MM.1S (cell line): ENCODE measurements at regions not wholly inside any gene's neighbourhood (a gene's known extent, or its start where the extent isn't known, plus 50 kb on each side); places are given as distances from the start of the nearest gene placed in this dataset.

Experiments
- DNase-seq: peaks from one replicate; pipeline ENCODE4 v3.0.0-alpha.2; 2015
- H2AFZ ChIP-seq: fragments of 300-600 bp; sonication (generic); 2 replicates; pipeline ENCODE4 v1.6.0; 2016; ENCODE audit warnings: antibody characterized with exemption, low read length
- H3F3A ChIP-seq: fragments of 300-600 bp; sonication (generic); 2 replicates; pipeline ENCODE4 v1.6.1; 2016; ENCODE audit warnings: mild to moderate bottlenecking, antibody characterized with exemption, low read length, moderate library complexity, mixed read lengths; ENCODE audit not compliant: insufficient read depth
- H3K27ac ChIP-seq: fragments of 300-600 bp; sonication (generic); 2 replicates; pipeline ENCODE4 v1.5.1; 2016; ENCODE audit warnings: mild to moderate bottlenecking, low read length
- H3K27me3 ChIP-seq: fragments of 300-600 bp; sonication (generic); replicated peaks from 2 replicates; pipeline ENCODE4 v1.6.0; 2016; ENCODE audit warnings: low read length; ENCODE audit not compliant: insufficient read depth
- H3K36me3 ChIP-seq: fragments of 300-600 bp; sonication (generic); replicated peaks from 2 replicates; pipeline ENCODE4 v1.6.1; 2016; ENCODE audit warnings: mild to moderate bottlenecking, low read length, mixed read lengths; ENCODE audit not compliant: insufficient read depth
- H3K4me1 ChIP-seq: fragments of 300-600 bp; sonication (generic); 2 replicates; pipeline ENCODE4 v1.6.1; 2016; ENCODE audit warnings: low read length, mixed read lengths
- H3K4me2 ChIP-seq: fragments of 300-600 bp; sonication (generic); 2 replicates; pipeline ENCODE4 v1.6.0; 2016; ENCODE audit warnings: low read depth, low read length
- H3K4me3 ChIP-seq: fragments of 300-600 bp; sonication (generic); 2 replicates; pipeline ENCODE4 v1.5.1; 2016; ENCODE audit warnings: low read length, mixed read lengths
- H3K79me2 ChIP-seq: fragments of 300-600 bp; sonication (generic); 2 replicates; pipeline ENCODE4 v1.6.1; 2016; ENCODE audit warnings: mixed run types, low read length, mixed read lengths
- H3K9ac ChIP-seq: fragments of 300-600 bp; sonication (generic); 2 replicates; pipeline ENCODE4 v1.6.1; 2016; ENCODE audit warnings: low read length, mixed read lengths
- H3K9me2 ChIP-seq: fragments of 300-600 bp; sonication (generic); replicated peaks from 2 replicates; pipeline ENCODE4 v1.6.1; 2016; ENCODE audit warnings: mild to moderate bottlenecking, low read length, mixed read lengths; ENCODE audit not compliant: insufficient read depth
- H3K9me3 ChIP-seq: fragments of 300-600 bp; sonication (generic); replicated peaks from 2 replicates; pipeline ENCODE4 v1.6.1; 2016; ENCODE audit warnings: mild to moderate bottlenecking, low read length, mixed read lengths; ENCODE audit not compliant: insufficient read depth
- H4K20me1 ChIP-seq: fragments of 300-600 bp; sonication (generic); 2 replicates; pipeline ENCODE4 v1.6.1; 2016; ENCODE audit warnings: mild to moderate bottlenecking, low read length, moderate library complexity, mixed read lengths; ENCODE audit not compliant: insufficient read depth
- CTCF ChIP-seq: fragments of 300-600 bp; sonication (generic); IDR thresholded peaks from 2 replicates; pipeline ENCODE4 v1.5.1; 2016; ENCODE audit warnings: antibody characterized with exemption, low read length, mixed read lengths
- EZH2 ChIP-seq: fragments of 300-600 bp; sonication (generic); optimal IDR thresholded peaks from 2 replicates; pipeline ENCODE3; 2017; ENCODE audit warnings: low read depth, mild to moderate bottlenecking, antibody characterized with exemption, low read length, mixed read lengths
- EZH2phosphoT487 ChIP-seq: fragments of 300-600 bp; sonication (generic); IDR thresholded peaks from 2 replicates; pipeline ENCODE4 v1.6.1; 2018; ENCODE audit warnings: antibody characterized with exemption, low read length

GRCh38 chr10:20713420-20713819, 183.7 kb downstream of the NEBL start:
- H4K20me1 ChIP-seq: no peaks in the 10 kb centered on the region
- TF ChIP-seq CTCF: no peak
- no peak for TF ChIP-seq EZH2
- TF ChIP-seq EZH2phosphoT487: no peak

GRCh38 chr10:20712774-20713173, 184.3 kb downstream of the NEBL start:
- DNase-seq: no peak
- Histone ChIP-seq H3K9me3 (no peaks in the 10 kb centered on the region), H3K4me1 (no peaks in the 10 kb centered on the region), H4K20me1 (no peaks in the 10 kb centered on the region), H3K9ac (no peak overlapping the region), H3K4me2 (no peak overlapping the region), H3K36me3 (no peaks in the 10 kb centered on the region), H2AFZ (no peak overlapping the region), H3F3A (no peaks in the 10 kb centered on the region), H3K27me3 (no peaks in the 10 kb centered on the region), H3K79me2 (no peaks in the 10 kb centered on the region), H3K9me2 (no peaks in the 10 kb centered on the region), H3K4me3 (no peak overlapping the region), H3K27ac (no peak overlapping the region)
- TF ChIP-seq EZH2phosphoT487: no peak
- no peak for TF ChIP-seq CTCF

More at GRCh38 chr10:20713420-20713819, 183.7 kb downstream of the NEBL start:
- no peak overlapping the region for H3K4me2 ChIP-seq
- H3K4me1 ChIP-seq: no peaks in the 10 kb centered on the region
- H2AFZ ChIP-seq: no peak overlapping the region
- H3K36me3 ChIP-seq: no peaks in the 10 kb centered on the region
- no peaks in the 10 kb centered on the region for H3K9me3 ChIP-seq
- no peak overlapping the region for H3K27ac ChIP-seq
- no peak for DNase-seq
- H3K4me3 ChIP-seq: no peak overlapping the region
- H3K27me3 ChIP-seq: no peaks in the 10 kb centered on the region
- no peak overlapping the region for H3K9ac ChIP-seq
- no peaks in the 10 kb centered on the region for H3K9me2 ChIP-seq
- H3K79me2 ChIP-seq: no peaks in the 10 kb centered on the region
- no peaks in the 10 kb centered on the region for H3F3A ChIP-seq

GRCh38 chr10:20709708-20710107, 187.4 kb downstream of the NEBL start:
- Histone ChIP-seq H4K20me1 (no peaks in the 10 kb centered on the region), H3K27me3 (no peaks in the 10 kb centered on the region)
- TF ChIP-seq EZH2phosphoT487 (no peak), EZH2 (no peak), CTCF (no peak)

More at GRCh38 chr10:20709708-20710107, 187.4 kb downstream of the NEBL start:
- H3K79me2 ChIP-seq: no peaks in the 10 kb centered on the region
- H3K4me2 ChIP-seq: no peak overlapping the region
- H2AFZ ChIP-seq: no peak overlapping the region
- H3F3A ChIP-seq: no peaks in the 10 kb centered on the region
- no peaks in the 10 kb centered on the region for H3K9me3 ChIP-seq
- no peak for DNase-seq
- H3K4me3 ChIP-seq: no peak overlapping the region
- H3K9ac ChIP-seq: no peak overlapping the region
- no peak overlapping the region for H3K27ac ChIP-seq
- H3K36me3 ChIP-seq: no peaks in the 10 kb centered on the region
- no peaks in the 10 kb centered on the region for H3K9me2 ChIP-seq
- no peaks in the 10 kb centered on the region for H3K4me1 ChIP-seq
